NCI-H2029 (cell line): ENCODE measurements at regions not wholly inside any gene's neighbourhood (a gene's known extent, or its start where the extent isn't known, plus 50 kb on each side); places are given as distances from the start of the nearest gene placed in this dataset.

ENCODE experiments used
- DNase-seq: peaks from one replicate; lab custom pipeline; 2025; lab: John Stamatoyannopoulos, UW

DNA sequence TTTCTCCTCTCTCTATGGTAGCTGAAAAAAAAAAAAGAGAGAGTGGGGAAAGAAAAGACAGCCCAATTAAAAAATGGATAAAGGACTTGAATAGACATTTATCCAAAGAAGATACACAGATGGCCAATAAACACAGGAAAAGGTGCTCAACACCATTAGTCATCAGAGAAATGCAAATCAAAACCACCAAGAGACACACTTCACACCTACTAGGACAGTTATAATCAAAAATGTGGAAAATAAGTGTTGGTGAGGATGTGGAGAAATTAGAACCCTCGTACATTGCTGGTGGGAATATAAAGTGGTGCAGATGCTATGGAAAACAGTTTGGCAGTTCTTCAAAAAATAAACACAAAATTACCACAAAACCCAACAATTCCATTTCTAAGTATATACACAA, 172.4 kb upstream of the GRIN2B start:
- no peak for DNase-seq

DNA sequence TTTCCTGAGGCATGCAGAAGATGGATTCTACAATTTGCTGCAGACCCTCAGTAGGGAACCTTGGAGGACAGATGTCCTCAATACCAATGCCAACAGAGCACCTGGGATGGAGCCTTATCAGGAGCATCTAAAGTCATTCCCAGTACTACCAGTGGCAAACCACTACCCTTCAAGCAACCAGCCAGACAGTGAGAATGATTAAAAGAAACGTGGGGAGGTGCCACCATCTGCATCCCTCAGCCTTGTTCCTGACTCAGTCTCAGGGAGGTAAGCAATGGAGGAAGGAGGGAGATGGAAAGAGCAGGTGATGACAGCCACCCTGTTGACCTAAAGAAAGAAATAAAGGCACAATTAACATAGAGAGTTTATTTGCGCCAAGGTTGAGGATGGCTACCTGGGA, 175.2 kb upstream of the GRIN2B start:
- no peak for DNase-seq

DNA sequence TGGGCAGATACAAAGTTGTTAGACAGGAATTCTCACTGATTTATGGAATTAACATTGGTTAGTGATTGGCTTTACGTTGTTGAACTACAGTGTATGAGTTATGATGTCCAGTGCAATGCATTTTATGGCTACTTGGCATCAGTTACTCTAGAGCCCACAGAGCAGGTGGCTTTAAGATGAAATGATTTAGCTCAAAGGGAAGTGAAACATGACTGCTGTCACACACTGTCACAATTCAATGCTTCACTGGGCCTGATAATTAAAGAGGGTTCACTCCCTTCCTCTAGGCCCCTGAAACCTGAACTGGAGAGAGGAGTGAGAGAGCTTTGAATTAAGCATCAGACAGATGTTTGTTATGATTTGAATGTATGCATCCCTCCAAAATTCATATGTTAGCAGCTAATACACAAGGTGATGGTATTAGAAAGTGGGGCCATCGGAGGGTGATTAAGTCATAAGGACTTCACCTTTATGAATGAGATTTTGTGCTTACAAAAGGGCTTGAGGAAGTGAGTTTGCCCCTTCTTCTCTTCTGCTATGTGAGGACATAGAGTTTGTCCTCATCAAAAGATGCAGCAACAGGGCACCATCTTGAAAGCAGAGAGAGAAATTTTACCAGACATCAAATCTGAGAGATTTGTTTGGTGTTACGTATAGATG, 175.8 kb upstream of the GRIN2B start:
- DNase-seq = no peak

DNA sequence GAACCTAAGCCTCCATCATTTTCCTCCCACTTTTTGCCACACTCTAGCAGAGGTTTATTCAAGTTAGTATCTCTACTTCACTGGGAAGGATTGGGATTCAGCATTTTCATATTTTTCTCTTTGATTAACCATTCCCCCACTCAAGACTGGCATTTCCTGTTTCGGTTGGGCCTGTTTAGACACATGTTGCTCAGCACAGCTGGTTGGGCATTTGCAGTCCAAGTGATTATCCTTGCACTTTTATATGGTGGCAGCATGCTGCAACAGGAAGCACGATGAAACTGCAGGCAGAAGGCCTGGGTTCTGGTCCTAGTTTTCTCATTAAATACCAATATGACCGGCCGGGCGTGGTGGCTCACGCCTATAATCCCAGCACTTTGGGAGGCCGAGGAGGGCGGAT, 182.9 kb upstream of the GRIN2B start:
- no peak for DNase-seq

GRCh38 chr12:14167005-14167628, 185.7 kb upstream of the GRIN2B start:
- peak; percentile 4 for DNase-seq

- no peak for DNase-seq
These were observed 187.9 kb upstream of the GRIN2B start for GRCh38 chr12:14169281-14169680.

- DNase-seq = no peak
These were observed 189.7 kb upstream of the GRIN2B start for GRCh38 chr12:14171106-14171505.

- DNase-seq = no peak
These were observed 190.3 kb upstream of the ATF7IP start for GRCh38 chr12:14175206-14175605.

- peak; percentile 17 for DNase-seq
These were observed 179.9 kb upstream of the ATF7IP start for GRCh38 chr12:14185427-14186192.

DNA sequence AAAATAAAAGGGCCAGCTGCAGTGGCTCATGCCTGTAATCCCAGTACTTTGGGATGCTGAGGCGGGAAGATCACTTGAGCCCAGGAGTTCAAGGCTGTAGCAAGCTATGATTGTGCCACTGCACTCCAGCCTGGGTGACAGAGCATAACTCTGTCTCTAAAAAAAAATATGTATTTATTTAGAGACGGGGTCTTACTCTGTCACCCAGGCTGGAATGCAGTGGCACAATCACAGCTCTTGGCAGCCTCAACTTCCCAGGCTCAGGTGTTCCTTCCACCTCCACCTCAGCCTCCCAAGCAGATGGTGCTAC, 179.3 kb upstream of the ATF7IP start:
- no peak for DNase-seq

GRCh38 chr12:14187002-14187401, 178.5 kb upstream of the ATF7IP start:
- no peak for DNase-seq

GRCh38 chr12:14187966-14188365, 177.5 kb upstream of the ATF7IP start:
- DNase-seq = no peak

- DNase-seq = no peak
These were observed 176.7 kb upstream of the ATF7IP start for GRCh38 chr12:14188744-14189143.

GRCh38 chr12:14190694-14191093, 174.8 kb upstream of the ATF7IP start:
- DNase-seq = no peak

GRCh38 chr12:14191612-14192011, 173.9 kb upstream of the ATF7IP start:
- no peak for DNase-seq

- DNase-seq = no peak
These were observed 171.8 kb upstream of the ATF7IP start for GRCh38 chr12:14193639-14194038.

DNA sequence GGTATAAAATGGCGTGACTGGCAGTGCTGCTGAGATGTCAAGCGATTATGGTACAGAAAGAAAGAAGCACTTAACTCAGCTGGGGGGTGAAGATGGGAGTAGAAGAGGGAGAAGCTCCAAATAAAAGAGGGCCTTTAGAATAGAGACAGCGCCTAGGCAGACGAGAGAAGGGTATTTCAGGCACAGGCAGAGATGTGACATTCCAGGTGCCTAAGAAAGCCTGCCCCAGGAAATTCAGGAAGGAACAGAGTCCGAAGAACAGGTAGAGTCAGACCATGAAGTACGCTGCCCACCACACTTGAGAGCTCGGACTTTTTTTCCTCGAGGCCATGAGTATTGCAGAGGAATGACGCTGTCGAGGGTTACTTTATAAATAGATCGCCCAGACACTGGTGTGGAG, 170.9 kb upstream of the ATF7IP start:
- no peak for DNase-seq

- no peak for DNase-seq
These were observed 165.9 kb upstream of the ATF7IP start for GRCh38 chr12:14199455-14200198.

- DNase-seq = no peak
These were observed 164.9 kb upstream of the ATF7IP start for GRCh38 chr12:14200598-14200997.

DNA sequence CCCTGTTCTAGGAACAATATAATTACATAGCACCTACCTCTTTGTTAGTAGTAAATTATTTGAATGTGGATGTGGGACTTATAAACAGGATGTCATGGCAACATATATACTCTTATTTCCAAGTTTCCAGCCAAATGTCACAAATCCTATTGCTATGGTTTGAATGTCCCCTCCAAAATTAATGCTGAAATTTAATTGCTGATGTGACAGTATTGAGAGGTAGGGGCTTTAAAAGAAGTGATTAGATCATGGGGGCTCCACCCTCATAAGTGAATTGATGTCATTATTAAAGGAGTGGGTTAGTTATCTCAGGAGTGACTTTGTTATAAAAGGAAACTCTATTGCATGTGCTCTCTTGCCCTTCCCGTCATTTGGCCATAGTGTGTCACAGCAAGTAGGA, 164.2 kb upstream of the ATF7IP start:
- no peak for DNase-seq

DNA sequence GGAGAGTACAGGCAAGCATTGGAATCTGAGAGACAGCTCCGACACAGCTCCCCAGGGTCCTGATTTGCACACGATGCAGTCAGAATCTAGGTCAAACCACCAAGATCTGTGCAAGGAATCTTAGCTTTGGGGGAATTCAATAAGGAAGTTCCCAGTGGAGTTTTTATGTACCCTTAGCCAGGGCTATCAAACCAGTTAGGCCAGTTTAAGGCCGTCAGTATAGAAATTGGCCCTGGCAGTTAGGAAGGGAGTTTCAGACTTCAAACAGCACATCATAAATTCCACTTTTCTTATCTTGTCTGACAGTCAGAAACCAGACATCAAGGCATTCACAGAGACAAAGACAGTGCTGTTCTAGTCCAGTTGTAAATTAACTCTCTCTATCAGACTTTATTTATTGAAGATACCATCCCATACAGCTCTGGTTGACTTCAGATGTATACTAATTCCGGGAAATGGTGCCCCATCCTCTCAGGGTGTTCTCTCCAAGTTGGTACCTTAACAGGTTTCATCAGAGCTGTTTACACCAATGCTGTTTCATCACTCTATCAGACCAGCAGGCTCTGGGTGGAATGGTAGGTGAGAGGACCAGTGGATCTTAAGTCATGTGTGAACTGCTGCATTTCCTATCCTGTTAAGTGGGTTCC, 157.5 kb upstream of the ATF7IP start:
- DNase-seq = no peak

DNA sequence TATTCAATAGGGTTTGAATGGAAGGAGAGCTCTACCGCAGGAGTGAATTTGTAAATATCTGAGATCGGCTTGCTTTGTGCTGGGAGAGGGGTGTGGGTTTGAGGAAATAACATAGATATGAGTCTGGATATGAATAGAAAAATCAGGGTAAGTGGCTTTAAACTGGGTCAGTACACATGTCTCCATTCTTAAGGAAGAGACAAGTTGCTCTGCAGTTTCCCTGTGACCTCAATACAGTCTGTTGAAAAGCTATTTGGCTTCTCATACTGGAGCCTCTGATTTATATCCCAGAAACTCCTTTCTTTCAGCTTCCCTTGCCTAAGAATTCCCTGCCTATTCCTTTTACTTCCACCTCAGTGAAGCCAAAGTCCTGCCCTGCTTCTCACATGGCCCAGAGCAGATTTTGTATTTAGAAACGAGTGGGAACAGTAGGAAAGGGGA, 153.5 kb upstream of the ATF7IP start:
- DNase-seq = no peak
